ENCODE measurements at regions not wholly inside any gene's neighbourhood (a gene's known extent, or its start where the extent isn't known, plus 50 kb on each side); places are given as distances from the start of the nearest gene placed in this dataset.

DNA sequence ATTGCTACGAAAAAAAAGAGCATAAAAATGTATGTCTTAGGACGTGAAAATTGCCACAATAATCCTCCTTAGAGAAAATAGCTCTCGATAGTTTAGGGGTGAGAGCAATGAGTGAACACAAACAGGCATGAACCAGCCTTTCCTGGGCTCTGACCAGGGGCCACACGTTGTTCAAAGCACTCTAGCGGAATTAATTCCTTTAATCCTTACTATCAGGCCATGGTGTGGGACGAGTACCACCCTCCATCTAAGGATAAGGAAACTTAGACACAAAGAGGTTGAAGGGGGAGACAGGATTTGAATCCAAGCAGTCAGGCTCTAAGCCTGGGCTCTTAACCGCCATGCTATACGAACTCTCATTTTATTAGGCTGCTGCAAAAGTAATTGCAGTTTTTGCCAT is 81.9 kb upstream of the CACNA2D3 start:
- Histone ChIP-seq H3K36me3 (no peaks in the 10 kb centered on the region), H3K27me3 (no peaks in the 10 kb centered on the region), H3K9me3 (no peaks in the 10 kb centered on the region), H3K4me1 (no peaks in the 10 kb centered on the region), H3K27ac (no peak overlapping the region), H3K4me3 (no peak overlapping the region)
- intact Hi-C loops (cut with DNase I; ENCODE audit: low total_unique reads) = no loop called here
- TF ChIP-seq, protein P1, sequence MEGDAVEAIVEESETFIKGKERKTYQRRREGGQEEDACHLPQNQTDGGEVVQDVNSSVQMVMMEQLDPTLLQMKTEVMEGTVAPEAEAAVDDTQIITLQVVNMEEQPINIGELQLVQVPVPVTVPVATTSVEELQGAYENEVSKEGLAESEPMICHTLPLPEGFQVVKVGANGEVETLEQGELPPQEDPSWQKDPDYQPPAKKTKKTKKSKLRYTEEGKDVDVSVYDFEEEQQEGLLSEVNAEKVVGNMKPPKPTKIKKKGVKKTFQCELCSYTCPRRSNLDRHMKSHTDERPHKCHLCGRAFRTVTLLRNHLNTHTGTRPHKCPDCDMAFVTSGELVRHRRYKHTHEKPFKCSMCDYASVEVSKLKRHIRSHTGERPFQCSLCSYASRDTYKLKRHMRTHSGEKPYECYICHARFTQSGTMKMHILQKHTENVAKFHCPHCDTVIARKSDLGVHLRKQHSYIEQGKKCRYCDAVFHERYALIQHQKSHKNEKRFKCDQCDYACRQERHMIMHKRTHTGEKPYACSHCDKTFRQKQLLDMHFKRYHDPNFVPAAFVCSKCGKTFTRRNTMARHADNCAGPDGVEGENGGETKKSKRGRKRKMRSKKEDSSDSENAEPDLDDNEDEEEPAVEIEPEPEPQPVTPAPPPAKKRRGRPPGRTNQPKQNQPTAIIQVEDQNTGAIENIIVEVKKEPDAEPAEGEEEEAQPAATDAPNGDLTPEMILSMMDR (IDR thresholded peaks at IDR 0.05) = no peak
- TF ChIP-seq POLR2A (IDR thresholded peaks at IDR 0.05) (no peak), POLR2AphosphoS5 (IDR thresholded peaks at IDR 0.05) (no peak)
- DNase-seq (ENCODE audit: low spot score in 2 of 2) = no peak

DNA sequence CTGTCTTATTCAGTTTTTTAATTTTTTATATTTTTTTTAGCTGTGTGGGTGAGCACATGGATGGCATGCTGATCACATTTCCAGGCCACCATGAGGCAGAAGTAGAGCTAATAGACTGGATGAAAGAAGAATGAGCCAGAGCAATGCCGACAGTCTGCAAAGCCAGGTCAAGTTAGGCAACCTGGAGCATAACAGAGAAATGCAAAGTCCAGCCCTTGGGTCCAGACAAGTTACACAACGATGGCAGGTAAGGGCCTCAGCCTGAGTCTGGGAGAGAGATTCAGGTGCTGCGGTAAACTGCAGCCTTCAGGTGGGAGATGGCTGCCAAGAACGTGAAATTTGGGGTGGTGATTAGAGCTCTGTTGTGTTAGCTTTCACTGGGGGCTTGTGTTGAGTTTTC is 84.0 kb upstream of the CACNA2D3 start:
- intact Hi-C loops (cut with DNase I; ENCODE audit: low total_unique reads) = no loop called here
- TF ChIP-seq POLR2AphosphoS5 (IDR thresholded peaks at IDR 0.05) (no peak), POLR2A (IDR thresholded peaks at IDR 0.05) (no peak)
- TF ChIP-seq, protein P1 (IDR thresholded peaks at IDR 0.05) = no peak
- Histone ChIP-seq H3K27ac (no peak overlapping the region), H3K4me3 (no peak overlapping the region), H3K36me3 (no peaks in the 10 kb centered on the region), H3K9me3 (no peaks in the 10 kb centered on the region), H3K4me1 (no peaks in the 10 kb centered on the region), H3K27me3 (no peaks in the 10 kb centered on the region)
- DNase-seq (ENCODE audit: low spot score in 2 of 2) = no peak

DNA sequence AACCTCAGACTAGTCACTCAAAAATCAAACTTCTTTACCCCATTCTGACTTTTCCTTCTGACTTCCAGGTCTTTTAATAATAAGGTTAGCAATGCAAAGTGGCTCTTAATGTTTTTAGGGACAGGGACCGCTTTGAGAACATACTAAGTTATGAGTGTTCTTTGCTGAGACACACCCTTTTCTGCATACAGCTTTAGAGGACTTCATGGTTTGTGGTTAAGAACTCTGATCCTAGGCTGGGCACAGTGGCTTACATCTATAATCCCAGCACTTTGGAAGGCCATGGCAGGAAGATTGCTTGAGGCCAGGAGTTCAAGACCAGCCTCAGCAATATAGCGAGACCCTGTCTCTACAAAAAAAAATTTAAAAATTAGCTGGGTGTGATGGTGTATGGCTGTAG is 85.8 kb upstream of the CACNA2D3 start:
- intact Hi-C loops (cut with DNase I; ENCODE audit: low total_unique reads) = no loop called here
- H3K4me3 ChIP-seq = no peak overlapping the region
- H3K9me3 ChIP-seq = no peaks in the 10 kb centered on the region
- H3K36me3 ChIP-seq = no peaks in the 10 kb centered on the region
- no peak overlapping the region for H3K27ac ChIP-seq
- DNase-seq (ENCODE audit: low spot score in 2 of 2) = no peak
- H3K27me3 ChIP-seq = no peaks in the 10 kb centered on the region
- TF ChIP-seq, protein P1 (IDR thresholded peaks at IDR 0.05) = no peak
- TF ChIP-seq POLR2A (IDR thresholded peaks at IDR 0.05) (no peak), POLR2AphosphoS5 (IDR thresholded peaks at IDR 0.05) (no peak)
- no peaks in the 10 kb centered on the region for H3K4me1 ChIP-seq

DNA sequence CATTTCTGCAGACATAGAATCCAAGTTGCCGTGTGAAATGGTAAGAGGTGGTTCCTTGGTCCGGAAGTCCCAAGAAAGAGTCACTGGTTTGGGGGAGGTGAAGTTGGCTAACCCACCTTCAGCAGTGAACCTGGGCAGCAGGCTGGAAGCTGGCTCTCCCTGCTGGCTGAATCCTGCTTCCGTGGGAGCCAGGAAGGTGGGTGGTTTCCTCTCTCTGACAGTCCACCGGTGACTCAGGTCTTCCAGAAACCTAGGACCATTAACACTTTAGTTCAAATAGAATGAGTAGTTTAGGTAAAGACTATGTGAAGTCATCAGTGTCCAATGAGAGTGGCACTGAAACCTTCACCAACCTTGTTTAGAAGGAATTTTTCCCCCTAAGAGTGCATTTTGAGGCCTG is 87.4 kb upstream of the CACNA2D3 start:
- no peak overlapping the region for H3K27ac ChIP-seq
- no peaks in the 10 kb centered on the region for H3K9me3 ChIP-seq
- no peak overlapping the region for H3K4me3 ChIP-seq
- H3K36me3 ChIP-seq = no peaks in the 10 kb centered on the region
- intact Hi-C loops (cut with DNase I; ENCODE audit: low total_unique reads) = no loop called here
- TF ChIP-seq, protein P1 (IDR thresholded peaks at IDR 0.05) = no peak
- TF ChIP-seq POLR2A (IDR thresholded peaks at IDR 0.05) (no peak), POLR2AphosphoS5 (IDR thresholded peaks at IDR 0.05) (no peak)
- no peaks in the 10 kb centered on the region for H3K27me3 ChIP-seq
- DNase-seq (ENCODE audit: low spot score in 2 of 2) = no peak
- H3K4me1 ChIP-seq = no peaks in the 10 kb centered on the region

DNA sequence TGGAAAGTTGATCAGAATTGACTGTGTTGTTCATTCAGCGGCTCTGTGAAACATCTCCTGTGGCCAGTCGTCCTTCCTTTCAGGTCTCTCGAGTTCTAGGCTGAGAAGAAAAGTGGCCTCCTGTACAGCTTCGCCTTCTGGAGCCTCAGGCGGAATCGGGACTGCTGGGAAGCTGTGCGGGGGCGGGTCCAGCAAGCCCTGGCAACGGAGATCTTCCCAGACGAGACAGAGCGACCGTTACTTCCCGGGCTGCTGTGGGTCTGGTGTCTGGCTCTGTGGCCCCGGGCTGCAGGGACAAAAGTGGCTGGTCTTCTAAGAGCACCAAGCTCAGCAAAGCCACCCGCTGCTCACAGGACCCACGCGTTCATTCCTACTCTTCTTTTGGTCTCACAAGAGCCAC is 88.6 kb upstream of the CACNA2D3 start:
- peak in 1 of 2 donors; percentile 18 for DNase-seq (ENCODE audit: low spot score in 2 of 2)
- no peak overlapping the region for H3K4me3 ChIP-seq
- H3K4me1 ChIP-seq = no peaks in the 10 kb centered on the region
- no peaks in the 10 kb centered on the region for H3K27me3 ChIP-seq
- H3K36me3 ChIP-seq = no peaks in the 10 kb centered on the region
- intact Hi-C loops (cut with DNase I; ENCODE audit: low total_unique reads) = no loop called here
- no peaks in the 10 kb centered on the region for H3K9me3 ChIP-seq
- no peak overlapping the region for H3K27ac ChIP-seq
- TF ChIP-seq POLR2A (IDR thresholded peaks at IDR 0.05) (no peak), POLR2AphosphoS5 (IDR thresholded peaks at IDR 0.05) (no peak)
- TF ChIP-seq, protein P1 (IDR thresholded peaks at IDR 0.05) = no peak

Data from breast epithelium (tissue), 4 donors.